ENCODE measurements at regions not wholly inside any gene's neighbourhood (a gene's known extent, or its start where the extent isn't known, plus 50 kb on each side); places are given as distances from the start of the nearest gene placed in this dataset.

DNA sequence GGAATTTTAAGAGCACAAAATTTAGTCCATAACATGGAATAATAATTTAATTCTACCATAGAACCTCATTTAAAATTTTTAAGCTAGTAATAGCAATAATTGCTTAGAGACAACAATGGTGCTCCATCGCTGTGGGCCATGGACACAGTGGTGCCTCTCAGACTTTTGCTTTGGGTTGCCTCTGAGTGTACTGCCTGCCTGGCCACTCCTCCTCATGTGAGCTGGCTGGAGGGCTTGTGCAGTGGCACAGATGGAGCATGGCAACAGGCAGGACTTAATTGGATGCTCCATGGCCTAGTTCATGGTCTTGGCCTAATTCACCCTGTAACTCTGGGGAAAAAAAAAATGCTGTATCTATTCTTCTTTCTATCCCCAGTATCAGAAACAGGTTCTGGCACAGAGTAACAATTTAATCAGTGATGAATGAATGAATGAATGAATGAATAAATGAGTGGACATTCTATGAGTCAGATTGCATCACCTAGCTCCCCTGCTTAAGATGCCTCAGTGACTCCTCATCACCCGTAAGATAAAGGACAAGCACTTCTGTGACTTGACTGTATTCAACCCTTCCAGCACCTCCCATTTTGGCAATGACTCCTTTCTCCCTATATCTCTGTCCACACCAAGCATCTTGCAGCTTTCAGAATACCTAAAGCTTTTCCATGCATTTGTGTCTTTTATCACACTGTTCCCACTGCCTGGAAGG lies 211.8 kb upstream of the SLC14A2 start:
- no peak overlapping the region for H3K4me3 ChIP-seq (ENCODE audit: control insufficient read depth in 1 of 7, extremely low read depth in 1 of 7, insufficient read depth in 4 of 7, low read depth in 2 of 7, low read length in 6 of 7)
- DNase-seq: no peak
- no peaks in the 10 kb centered on the region for H3K27me3 ChIP-seq (replicated peaks in 2 of 5; ENCODE audit: control insufficient read depth in 4 of 5, insufficient read depth in 5 of 5, low read length in 4 of 5)
- 100% methylated on average over 2 of the region's 2 CpGs for WGBS (ENCODE audit: insufficient coverage)
- ChIA-PET POLR2A (no interaction called here), CTCF (interaction anchor here (1.2 to 1.7 kb wide), 2 partner anchors 18 to 53 kb away, joined by 3 to 4 read pairs; no protein-coding TSS in a partner anchor)
- no peak overlapping the region for H3K27ac ChIP-seq (ENCODE audit: insufficient read depth in 1 of 2, low read depth in 1 of 2, low read length in 2 of 2, poor library complexity in 1 of 2, severe bottlenecking in 2 of 2)
- H3K36me3 ChIP-seq (ENCODE audit: control insufficient read depth in 4 of 4, insufficient read depth in 4 of 4, low read length in 3 of 4): no peaks in the 10 kb centered on the region
- peaks cover 0 to 4% (median 0%) of the 10 kb centered on the region in 4 experiments for H3K4me1 ChIP-seq (ENCODE audit: control extremely low read depth in 1 of 4, control insufficient read depth in 4 of 4, insufficient read depth in 4 of 4, low read length in 3 of 4)
- H3K9me3 ChIP-seq (ENCODE audit: control extremely low read depth in 1 of 5, control insufficient read depth in 4 of 5, insufficient read depth in 2 of 5, low read depth in 1 of 5, low read length in 4 of 5): peaks cover 0 to 7% (median 0%) of the 10 kb centered on the region in 5 experiments

- DNase-seq: no peak
- no peak overlapping the region for H3K4me3 ChIP-seq (ENCODE audit: control insufficient read depth in 1 of 7, extremely low read depth in 1 of 7, insufficient read depth in 4 of 7, low read depth in 2 of 7, low read length in 6 of 7)
- H3K36me3 ChIP-seq (ENCODE audit: control insufficient read depth in 4 of 4, insufficient read depth in 4 of 4, low read length in 3 of 4): no peaks in the 10 kb centered on the region
- CTCF ChIA-PET: interaction anchor here (1.4 to 3.0 kb wide), 2 partner anchors 21 to 23 kb away, joined by 4 to 13 read pairs; no protein-coding TSS in a partner anchor
- H3K4me1 ChIP-seq (ENCODE audit: control extremely low read depth in 1 of 4, control insufficient read depth in 4 of 4, insufficient read depth in 4 of 4, low read length in 3 of 4): no peaks in the 10 kb centered on the region
- H3K27me3 ChIP-seq (replicated peaks in 2 of 5; ENCODE audit: control insufficient read depth in 4 of 5, insufficient read depth in 5 of 5, low read length in 4 of 5): no peaks in the 10 kb centered on the region
- H3K27ac ChIP-seq (ENCODE audit: insufficient read depth in 1 of 2, low read depth in 1 of 2, low read length in 2 of 2, poor library complexity in 1 of 2, severe bottlenecking in 2 of 2): no peak overlapping the region
- peaks cover 0 to 7% (median 0%) of the 10 kb centered on the region in 5 experiments for H3K9me3 ChIP-seq (ENCODE audit: control extremely low read depth in 1 of 5, control insufficient read depth in 4 of 5, insufficient read depth in 2 of 5, low read depth in 1 of 5, low read length in 4 of 5)
- no CpG with 5 or more reads among the region's 1 CpG for WGBS (ENCODE audit: insufficient coverage)
- POLR2A ChIA-PET: no interaction called here
These were observed 207.1 kb upstream of the SLC14A2 start for GRCh38 chr18:45408218-45408617.

DNA sequence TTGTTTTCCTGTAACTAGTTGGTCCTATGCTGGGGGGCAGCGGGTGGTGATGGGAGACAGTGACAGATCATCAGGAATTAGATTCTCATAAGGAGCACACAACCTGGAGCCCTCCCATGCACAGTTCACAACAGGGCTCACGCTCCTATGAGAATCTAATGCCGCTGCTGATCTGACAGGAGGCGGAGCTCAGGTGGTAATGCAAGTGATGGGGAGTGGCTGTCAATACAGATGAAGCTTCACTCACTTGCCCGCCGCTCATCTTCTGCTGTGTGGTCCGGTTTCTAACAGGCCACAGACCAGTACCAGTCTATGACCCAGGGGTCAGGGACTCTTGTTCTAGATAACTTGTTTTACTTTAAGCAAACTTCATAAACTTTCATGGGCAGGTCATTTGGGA lies 205.3 kb upstream of the SLC14A2 start:
- Histone ChIP-seq H3K36me3 (ENCODE audit: control insufficient read depth in 4 of 4, insufficient read depth in 4 of 4, low read length in 3 of 4) (no peaks in the 10 kb centered on the region), H3K27me3 (replicated peaks in 2 of 5; ENCODE audit: control insufficient read depth in 4 of 5, insufficient read depth in 5 of 5, low read length in 4 of 5) (no peaks in the 10 kb centered on the region), H3K4me1 (ENCODE audit: control extremely low read depth in 1 of 4, control insufficient read depth in 4 of 4, insufficient read depth in 4 of 4, low read length in 3 of 4) (no peaks in the 10 kb centered on the region), H3K27ac (ENCODE audit: insufficient read depth in 1 of 2, low read depth in 1 of 2, low read length in 2 of 2, poor library complexity in 1 of 2, severe bottlenecking in 2 of 2) (no peak overlapping the region), H3K9me3 (ENCODE audit: control extremely low read depth in 1 of 5, control insufficient read depth in 4 of 5, insufficient read depth in 2 of 5, low read depth in 1 of 5, low read length in 4 of 5) (peaks cover 0 to 7% (median 0%) of the 10 kb centered on the region in 5 experiments), H3K4me3 (ENCODE audit: control insufficient read depth in 1 of 7, extremely low read depth in 1 of 7, insufficient read depth in 4 of 7, low read depth in 2 of 7, low read length in 6 of 7) (no peak overlapping the region)
- CTCF ChIA-PET: interaction anchor here (1.5 kb wide), 1 partner anchor 9 kb away, joined by 3 read pairs; no protein-coding TSS in a partner anchor
- WGBS (ENCODE audit: insufficient coverage): 100% methylated on average over 5 of the region's 7 CpGs
- no peak for DNase-seq
- POLR2A ChIA-PET: no interaction called here

DNA sequence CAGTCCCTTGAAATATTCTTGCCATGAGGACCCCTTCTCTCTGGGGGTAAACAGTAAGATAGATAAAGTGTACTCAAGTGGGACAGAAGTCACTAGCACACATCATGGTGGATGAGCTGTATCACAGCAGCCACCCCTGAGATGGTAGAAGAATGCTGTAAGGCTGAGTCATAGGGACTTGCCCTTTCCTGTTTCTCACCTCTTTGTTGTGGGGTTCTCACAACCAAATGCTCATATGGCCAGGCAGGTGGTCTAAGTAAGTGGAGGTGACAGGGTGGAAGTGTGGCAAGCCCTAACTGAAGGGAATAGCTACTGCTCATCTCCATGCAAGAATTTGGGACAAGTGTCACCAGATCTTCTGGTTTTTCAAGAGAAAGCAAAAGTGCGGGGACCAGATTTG lies 202.7 kb upstream of the SLC14A2 start:
- Histone ChIP-seq H3K4me3 (ENCODE audit: control insufficient read depth in 1 of 7, extremely low read depth in 1 of 7, insufficient read depth in 4 of 7, low read depth in 2 of 7, low read length in 6 of 7) (no peak overlapping the region), H3K4me1 (ENCODE audit: control extremely low read depth in 1 of 4, control insufficient read depth in 4 of 4, insufficient read depth in 4 of 4, low read length in 3 of 4) (peaks cover 0 to 11% (median 5%) of the 10 kb centered on the region in 4 experiments), H3K27ac (ENCODE audit: insufficient read depth in 1 of 2, low read depth in 1 of 2, low read length in 2 of 2, poor library complexity in 1 of 2, severe bottlenecking in 2 of 2) (no peak overlapping the region), H3K27me3 (replicated peaks in 2 of 5; ENCODE audit: control insufficient read depth in 4 of 5, insufficient read depth in 5 of 5, low read length in 4 of 5) (no peaks in the 10 kb centered on the region), H3K9me3 (ENCODE audit: control extremely low read depth in 1 of 5, control insufficient read depth in 4 of 5, insufficient read depth in 2 of 5, low read depth in 1 of 5, low read length in 4 of 5) (no peaks in the 10 kb centered on the region), H3K36me3 (ENCODE audit: control insufficient read depth in 4 of 4, insufficient read depth in 4 of 4, low read length in 3 of 4) (no peaks in the 10 kb centered on the region)
- peak in 1 of 3 donors; percentile 4 for DNase-seq
- POLR2A ChIA-PET: interaction anchor here (0.6 kb wide), 1 partner anchor 836 kb away, joined by 5 read pairs; no protein-coding TSS in a partner anchor
- CTCF ChIA-PET: no interaction called here
- WGBS (ENCODE audit: insufficient coverage): 100% methylated on average over 1 of the region's 1 CpG

- H3K4me3 ChIP-seq (ENCODE audit: control insufficient read depth in 1 of 7, extremely low read depth in 1 of 7, insufficient read depth in 4 of 7, low read depth in 2 of 7, low read length in 6 of 7): no peak overlapping the region
- H3K36me3 ChIP-seq (ENCODE audit: control insufficient read depth in 4 of 4, insufficient read depth in 4 of 4, low read length in 3 of 4): no peaks in the 10 kb centered on the region
- ChIA-PET CTCF (interaction anchor here (1.4 kb wide), 1 partner anchor 27 kb away, joined by 3 read pairs; no protein-coding TSS in a partner anchor), POLR2A (no interaction called here)
- H3K27ac ChIP-seq (ENCODE audit: insufficient read depth in 1 of 2, low read depth in 1 of 2, low read length in 2 of 2, poor library complexity in 1 of 2, severe bottlenecking in 2 of 2): no peak overlapping the region
- no peaks in the 10 kb centered on the region for H3K27me3 ChIP-seq (replicated peaks in 2 of 5; ENCODE audit: control insufficient read depth in 4 of 5, insufficient read depth in 5 of 5, low read length in 4 of 5)
- no peaks in the 10 kb centered on the region for H3K9me3 ChIP-seq (ENCODE audit: control extremely low read depth in 1 of 5, control insufficient read depth in 4 of 5, insufficient read depth in 2 of 5, low read depth in 1 of 5, low read length in 4 of 5)
- 100% methylated on average over 1 of the region's 4 CpGs for WGBS (ENCODE audit: insufficient coverage)
- DNase-seq: no peak
- H3K4me1 ChIP-seq (ENCODE audit: control extremely low read depth in 1 of 4, control insufficient read depth in 4 of 4, insufficient read depth in 4 of 4, low read length in 3 of 4): peaks cover 0 to 11% (median 5%) of the 10 kb centered on the region in 4 experiments
These were observed 202.0 kb upstream of the SLC14A2 start for GRCh38 chr18:45413180-45413836.

DNA sequence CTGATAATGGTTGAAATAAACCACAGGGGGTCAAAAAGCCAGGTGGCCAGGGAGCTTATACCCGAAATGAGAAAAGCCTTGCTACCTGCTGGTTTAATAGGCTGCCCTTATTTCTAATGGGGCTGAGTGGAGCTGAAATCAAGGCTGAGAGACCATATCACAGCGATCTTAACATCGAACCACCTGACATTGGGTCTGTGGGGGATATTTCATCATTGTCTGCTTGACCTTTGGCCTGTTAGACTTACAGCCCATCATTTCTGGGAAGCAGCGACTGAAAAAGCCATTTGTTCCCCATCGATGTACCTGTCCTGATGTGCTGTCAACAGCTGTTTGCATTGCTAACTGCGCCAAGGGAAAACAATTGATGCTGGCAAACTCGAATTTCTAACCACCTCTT lies 199.7 kb upstream of the SLC14A2 start:
- Histone ChIP-seq H3K36me3 (ENCODE audit: control insufficient read depth in 4 of 4, insufficient read depth in 4 of 4, low read length in 3 of 4) (no peaks in the 10 kb centered on the region), H3K27me3 (replicated peaks in 2 of 5; ENCODE audit: control insufficient read depth in 4 of 5, insufficient read depth in 5 of 5, low read length in 4 of 5) (no peaks in the 10 kb centered on the region), H3K4me3 (ENCODE audit: control insufficient read depth in 1 of 7, extremely low read depth in 1 of 7, insufficient read depth in 4 of 7, low read depth in 2 of 7, low read length in 6 of 7) (no peak overlapping the region), H3K9me3 (ENCODE audit: control extremely low read depth in 1 of 5, control insufficient read depth in 4 of 5, insufficient read depth in 2 of 5, low read depth in 1 of 5, low read length in 4 of 5) (no peaks in the 10 kb centered on the region), H3K27ac (ENCODE audit: insufficient read depth in 1 of 2, low read depth in 1 of 2, low read length in 2 of 2, poor library complexity in 1 of 2, severe bottlenecking in 2 of 2) (no peak overlapping the region), H3K4me1 (ENCODE audit: control extremely low read depth in 1 of 4, control insufficient read depth in 4 of 4, insufficient read depth in 4 of 4, low read length in 3 of 4) (peaks cover 0 to 11% (median 5%) of the 10 kb centered on the region in 4 experiments)
- no peak for DNase-seq
- ChIA-PET CTCF (interaction anchor here (0.5 to 1.1 kb wide), 2 partner anchors 28 to 291 kb away, joined by 3 read pairs; no protein-coding TSS in a partner anchor), POLR2A (no interaction called here)
- 67% methylated on average over 5 of the region's 7 CpGs for WGBS (ENCODE audit: insufficient coverage)

- Histone ChIP-seq H3K27ac (ENCODE audit: insufficient read depth in 1 of 2, low read depth in 1 of 2, low read length in 2 of 2, poor library complexity in 1 of 2, severe bottlenecking in 2 of 2) (no peak overlapping the region), H3K27me3 (replicated peaks in 2 of 5; ENCODE audit: control insufficient read depth in 4 of 5, insufficient read depth in 5 of 5, low read length in 4 of 5) (no peaks in the 10 kb centered on the region), H3K9me3 (ENCODE audit: control extremely low read depth in 1 of 5, control insufficient read depth in 4 of 5, insufficient read depth in 2 of 5, low read depth in 1 of 5, low read length in 4 of 5) (no peaks in the 10 kb centered on the region), H3K36me3 (ENCODE audit: control insufficient read depth in 4 of 4, insufficient read depth in 4 of 4, low read length in 3 of 4) (no peaks in the 10 kb centered on the region), H3K4me1 (ENCODE audit: control extremely low read depth in 1 of 4, control insufficient read depth in 4 of 4, insufficient read depth in 4 of 4, low read length in 3 of 4) (peaks cover 0 to 11% (median 5%) of the 10 kb centered on the region in 4 experiments), H3K4me3 (ENCODE audit: control insufficient read depth in 1 of 7, extremely low read depth in 1 of 7, insufficient read depth in 4 of 7, low read depth in 2 of 7, low read length in 6 of 7) (no peak overlapping the region)
- CTCF ChIA-PET: interaction anchor here (1.1 kb wide), 1 partner anchor 28 kb away, joined by 3 read pairs; no protein-coding TSS in a partner anchor
- WGBS (ENCODE audit: insufficient coverage): 16% methylated on average over 4 of the region's 5 CpGs
- POLR2A ChIA-PET: no interaction called here
- DNase-seq: peak; percentile 88 to 96 (median 95)
These were observed 199.1 kb upstream of the SLC14A2 start for GRCh38 chr18:45416168-45416567.
